Ishikawa (cell line): ENCODE measurements at regions not wholly inside any gene's neighbourhood (a gene's known extent, or its start where the extent isn't known, plus 50 kb on each side); places are given as distances from the start of the nearest gene placed in this dataset.

Experiments
- CEBPB ChIP-seq: IDR thresholded peaks from 2 replicates; pipeline ENCODE4 v1.6.1; 2012
- CREB1 ChIP-seq: IDR thresholded peaks from 2 replicates; pipeline ENCODE4 v1.6.1; 2012; ENCODE audit warnings: low read depth
- EGR1 ChIP-seq: IDR thresholded peaks from 2 replicates; pipeline ENCODE4 v1.6.1; 2012
- EP300 ChIP-seq: IDR thresholded peaks from 2 replicates; pipeline ENCODE4 v1.6.1; 2012; ENCODE audit warnings: borderline replicate concordance
- NFIC ChIP-seq: IDR thresholded peaks from 2 replicates; pipeline ENCODE4 v1.6.1; 2012
- RAD21 ChIP-seq: IDR thresholded peaks from 2 replicates; pipeline ENCODE4 v1.6.1; 2012; ENCODE audit warnings: low read depth
- TAF1 ChIP-seq: IDR thresholded peaks from 2 replicates; pipeline ENCODE4 v1.6.1; 2012; ENCODE audit warnings: low read depth, mild to moderate bottlenecking
- YY1 ChIP-seq: IDR thresholded peaks from 2 replicates; pipeline ENCODE4 v1.6.1; 2012; ENCODE audit warnings: low read depth
- TF ChIP-seq, protein P1 (sequence below): IDR thresholded peaks from 2 replicates; pipeline ENCODE4 v1.6.1; 2012; ENCODE audit warnings: low read depth, mild to moderate bottlenecking

DNA sequence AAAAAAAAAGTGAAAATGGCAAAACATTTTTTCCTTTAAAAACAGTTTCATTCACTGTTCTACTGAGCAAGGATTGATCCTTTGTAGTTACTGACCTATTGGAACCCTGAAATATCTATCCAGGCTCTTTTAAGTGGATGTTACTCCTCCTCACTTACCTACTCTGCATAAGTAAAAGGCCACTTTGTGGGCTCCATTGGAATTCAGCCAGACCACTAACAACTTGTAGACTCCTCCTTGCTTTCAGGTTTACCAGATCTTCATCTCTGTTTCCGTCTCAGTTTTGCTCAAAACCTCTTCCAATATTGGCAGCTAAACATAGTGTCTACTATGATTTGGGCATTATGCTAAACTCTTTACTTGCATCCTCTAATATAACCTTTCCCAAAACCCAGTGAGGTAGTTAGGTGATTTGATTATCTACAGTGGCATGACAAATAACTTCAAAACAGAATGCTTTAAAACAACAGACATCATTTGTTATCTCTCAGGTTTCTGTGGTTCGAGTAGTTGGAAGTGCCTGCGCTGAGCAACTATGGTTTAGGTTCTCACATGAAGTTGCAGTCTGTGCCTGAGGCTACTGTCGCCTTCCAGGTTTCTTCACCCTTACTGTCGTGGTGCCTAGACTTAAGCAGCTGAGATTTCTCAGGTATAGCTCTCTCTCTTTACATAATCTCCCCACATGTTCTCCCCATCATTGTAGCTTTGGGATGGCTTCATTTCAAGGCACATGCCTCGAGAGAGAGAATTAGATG is 698.2 kb downstream of the REEP3 start:
- TF ChIP-seq CEBPB = no peak
- TF ChIP-seq YY1 = no peak
- no peak for TF ChIP-seq EGR1
- no peak for TF ChIP-seq TAF1
- no peak for TF ChIP-seq CREB1
- no peak for TF ChIP-seq EP300
- TF ChIP-seq NFIC = no peak
- TF ChIP-seq RAD21 = no peak
- TF ChIP-seq, protein P1, sequence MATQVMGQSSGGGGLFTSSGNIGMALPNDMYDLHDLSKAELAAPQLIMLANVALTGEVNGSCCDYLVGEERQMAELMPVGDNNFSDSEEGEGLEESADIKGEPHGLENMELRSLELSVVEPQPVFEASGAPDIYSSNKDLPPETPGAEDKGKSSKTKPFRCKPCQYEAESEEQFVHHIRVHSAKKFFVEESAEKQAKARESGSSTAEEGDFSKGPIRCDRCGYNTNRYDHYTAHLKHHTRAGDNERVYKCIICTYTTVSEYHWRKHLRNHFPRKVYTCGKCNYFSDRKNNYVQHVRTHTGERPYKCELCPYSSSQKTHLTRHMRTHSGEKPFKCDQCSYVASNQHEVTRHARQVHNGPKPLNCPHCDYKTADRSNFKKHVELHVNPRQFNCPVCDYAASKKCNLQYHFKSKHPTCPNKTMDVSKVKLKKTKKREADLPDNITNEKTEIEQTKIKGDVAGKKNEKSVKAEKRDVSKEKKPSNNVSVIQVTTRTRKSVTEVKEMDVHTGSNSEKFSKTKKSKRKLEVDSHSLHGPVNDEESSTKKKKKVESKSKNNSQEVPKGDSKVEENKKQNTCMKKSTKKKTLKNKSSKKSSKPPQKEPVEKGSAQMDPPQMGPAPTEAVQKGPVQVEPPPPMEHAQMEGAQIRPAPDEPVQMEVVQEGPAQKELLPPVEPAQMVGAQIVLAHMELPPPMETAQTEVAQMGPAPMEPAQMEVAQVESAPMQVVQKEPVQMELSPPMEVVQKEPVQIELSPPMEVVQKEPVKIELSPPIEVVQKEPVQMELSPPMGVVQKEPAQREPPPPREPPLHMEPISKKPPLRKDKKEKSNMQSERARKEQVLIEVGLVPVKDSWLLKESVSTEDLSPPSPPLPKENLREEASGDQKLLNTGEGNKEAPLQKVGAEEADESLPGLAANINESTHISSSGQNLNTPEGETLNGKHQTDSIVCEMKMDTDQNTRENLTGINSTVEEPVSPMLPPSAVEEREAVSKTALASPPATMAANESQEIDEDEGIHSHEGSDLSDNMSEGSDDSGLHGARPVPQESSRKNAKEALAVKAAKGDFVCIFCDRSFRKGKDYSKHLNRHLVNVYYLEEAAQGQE = no peak
